ENCODE measurements at regions not wholly inside any gene's neighbourhood (a gene's known extent, or its start where the extent isn't known, plus 50 kb on each side); places are given as distances from the start of the nearest gene placed in this dataset.

- DNase-seq, result no peak
These were observed 390.4 kb downstream of the SOX9 start for GRCh38 chr17:72511242-72511641.

- DNase-seq, result no peak
These were observed 391.1 kb downstream of the SOX9 start for GRCh38 chr17:72511874-72512273.

- DNase-seq, result no peak
These were observed 392.1 kb downstream of the SOX9 start for GRCh38 chr17:72512649-72513556.

GRCh38 chr17:72514321-72514861, 393.6 kb downstream of the SOX9 start:
- no peak for DNase-seq

GRCh38 chr17:72514891-72515290, 394.1 kb downstream of the SOX9 start:
- no peak for DNase-seq

GRCh38 chr17:72515291-72516065, 394.7 kb downstream of the SOX9 start:
- no peak for DNase-seq

- DNase-seq, result no peak
These were observed 396.1 kb downstream of the SOX9 start for GRCh38 chr17:72516772-72517399.

GRCh38 chr17:72517413-72518158, 396.8 kb downstream of the SOX9 start:
- no peak for DNase-seq

GRCh38 chr17:72518159-72518732, 397.4 kb downstream of the SOX9 start:
- no peak for DNase-seq

- DNase-seq, result no peak
These were observed 398.2 kb downstream of the SOX9 start for GRCh38 chr17:72518753-72519597.

GRCh38 chr17:72519598-72519936, 398.7 kb downstream of the SOX9 start:
- no peak for DNase-seq

GRCh38 chr17:72520665-72521303, 400.0 kb downstream of the SOX9 start:
- no peak for DNase-seq

GRCh38 chr17:72523491-72523890, 402.7 kb downstream of the SOX9 start:
- no peak for DNase-seq

- DNase-seq, result no peak
These were observed 404.6 kb downstream of the SOX9 start for GRCh38 chr17:72525225-72526015.

- no peak for DNase-seq
These were observed 405.9 kb downstream of the SOX9 start for GRCh38 chr17:72526769-72527168.

- no peak for DNase-seq
These were observed 407.0 kb downstream of the SOX9 start for GRCh38 chr17:72527789-72528188.

GRCh38 chr17:72528683-72529082, 407.9 kb downstream of the SOX9 start:
- no peak for DNase-seq

- no peak for DNase-seq
These were observed 408.6 kb downstream of the SOX9 start for GRCh38 chr17:72529386-72529785.

GRCh38 chr17:72530454-72530853, 409.6 kb downstream of the SOX9 start:
- no peak for DNase-seq

GRCh38 chr17:72531729-72532128, 410.9 kb downstream of the SOX9 start:
- DNase-seq, result no peak

All from activated CD8-positive, alpha-beta memory T cell treated with anti-CD3 and anti-CD28 coated beads for 24 hours (primary cell).